HL-60 (cell line): ENCODE measurements at regions not wholly inside any gene's neighbourhood (a gene's known extent, or its start where the extent isn't known, plus 50 kb on each side); places are given as distances from the start of the nearest gene placed in this dataset.

Source experiments
- SPI1 ChIP-seq: IDR thresholded peaks from 2 replicates; pipeline ENCODE4 v1.6.1; 2012; ENCODE audit warnings: low read depth, mild to moderate bottlenecking, borderline replicate concordance
- TF ChIP-seq, protein P1 (sequence below): IDR thresholded peaks from one replicate; pipeline ENCODE4 v1.5.1; 2011; ENCODE audit warnings: low read length, control low read depth, inconsistent platforms; ENCODE audit not compliant: insufficient read depth

GRCh38 chr11:126136507-126136906, 73.8 kb upstream of the CDON start:
- TF ChIP-seq, protein P1, sequence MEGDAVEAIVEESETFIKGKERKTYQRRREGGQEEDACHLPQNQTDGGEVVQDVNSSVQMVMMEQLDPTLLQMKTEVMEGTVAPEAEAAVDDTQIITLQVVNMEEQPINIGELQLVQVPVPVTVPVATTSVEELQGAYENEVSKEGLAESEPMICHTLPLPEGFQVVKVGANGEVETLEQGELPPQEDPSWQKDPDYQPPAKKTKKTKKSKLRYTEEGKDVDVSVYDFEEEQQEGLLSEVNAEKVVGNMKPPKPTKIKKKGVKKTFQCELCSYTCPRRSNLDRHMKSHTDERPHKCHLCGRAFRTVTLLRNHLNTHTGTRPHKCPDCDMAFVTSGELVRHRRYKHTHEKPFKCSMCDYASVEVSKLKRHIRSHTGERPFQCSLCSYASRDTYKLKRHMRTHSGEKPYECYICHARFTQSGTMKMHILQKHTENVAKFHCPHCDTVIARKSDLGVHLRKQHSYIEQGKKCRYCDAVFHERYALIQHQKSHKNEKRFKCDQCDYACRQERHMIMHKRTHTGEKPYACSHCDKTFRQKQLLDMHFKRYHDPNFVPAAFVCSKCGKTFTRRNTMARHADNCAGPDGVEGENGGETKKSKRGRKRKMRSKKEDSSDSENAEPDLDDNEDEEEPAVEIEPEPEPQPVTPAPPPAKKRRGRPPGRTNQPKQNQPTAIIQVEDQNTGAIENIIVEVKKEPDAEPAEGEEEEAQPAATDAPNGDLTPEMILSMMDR = no peak
- no peak for TF ChIP-seq SPI1
